Ovary (tissue), 7 donors: ENCODE measurements at regions not wholly inside any gene's neighbourhood (a gene's known extent, or its start where the extent isn't known, plus 50 kb on each side); places are given as distances from the start of the nearest gene placed in this dataset.

ENCODE experiments used
- DNase-seq, 5 donors: peaks; one replicate each; pipeline ENCODE4 v3.0.0-alpha.2; 2019 to 2020
- H3K27ac ChIP-seq, 2 donors: fragments of 200-600 bp; one replicate each; pipeline versions ENCODE4 v1.5.1 to v1.8.0; 2019 to 2022
- H3K27me3 ChIP-seq: fragments of 200-600 bp; one replicate; pipeline ENCODE4 v1.8.0; 2022
- H3K36me3 ChIP-seq: fragments of 200-600 bp; sonication (generic); one replicate; pipeline ENCODE4 v1.5.1; 2019
- H3K4me1 ChIP-seq: one replicate; pipeline ENCODE4 v1.8.1; 2013; ENCODE audit warnings: mild to moderate bottlenecking, moderate library complexity; ENCODE audit not compliant: insufficient read depth
- H3K4me3 ChIP-seq: fragments of 200-600 bp; sonication (generic); one replicate; pipeline ENCODE4 v1.5.1; 2017
- H3K9me3 ChIP-seq, 2 donors: fragments of 200-600 bp in 1 of 2; sonication (generic) in 1 of 2; one replicate each; pipeline versions ENCODE4 v1.5.1 to v1.8.1; 2013 to 2019; ENCODE audit warnings: mild to moderate bottlenecking in 1 of 2, moderate library complexity in 1 of 2
- CTCF ChIP-seq, 3 donors: fragments of 450-650 bp in 2 of 3; fragments of 200-600 bp in 1 of 3; IDR thresholded peaks; one replicate each; pipeline versions ENCODE4 v1.5.1 to v1.8.0; 2016 to 2022; ENCODE audit warnings: antibody characterized with exemption in 3 of 3, mild to moderate bottlenecking in 1 of 3
- EP300 ChIP-seq: sonication (generic); formaldehyde crosslinking; IDR thresholded peaks from one replicate; pipeline ENCODE4 v1.6.1; 2017; ENCODE audit warnings: antibody characterized with exemption
- POLR2A ChIP-seq: fragments of 450-650 bp; IDR thresholded peaks from one replicate; pipeline ENCODE4 v1.6.1; 2017; ENCODE audit warnings: antibody characterized with exemption, mild to moderate bottlenecking, moderate library complexity
- WGBS, 3 donors: extraction: QIAGEN DNeasy Blood & Tissue Kit in 1 of 3; methylation state at CpG; one replicate each; pipeline versions ENCODE4 v1.1.5 to v1.1.7; 2013 to 2017; 5-methylcytosine and 5-hydroxymethylcytosine counted together
- intact Hi-C, 4 donors: fragments of 100-400 bp; cut with DNase I; formaldehyde crosslinking; loops; one replicate each; pipeline versions ENCODE4 v1.11.0 to v1.15.1; 2022 to 2023
- donor health status: DM: no; HTN: no; CAD: no; lungs with moderate emphysema.
- donor health status: DM: no; HTN: no; CAD: no.
- donor health status: Bipolar disorder and iron deficiency.
- donor health status: DM: no; HTN: no; CAD: no.
- donor health status: DM: yes; HTN: yes; CAD: no.

GRCh38 chr15:93314245-93314644 lies 225.2 kb upstream of the RGMA start:
- intact Hi-C loops: no loop called here
- H3K4me1 ChIP-seq: peaks cover 4% of the 10 kb centered on the region
- no peak for DNase-seq
- no peak overlapping the region for H3K27ac ChIP-seq
- H3K4me3 ChIP-seq: no peak overlapping the region
- H3K27me3 ChIP-seq: no peaks in the 10 kb centered on the region
- no peak for TF ChIP-seq POLR2A
- TF ChIP-seq EP300: no peak
- no peak for TF ChIP-seq CTCF (IDR thresholded peaks at IDR 0.05)
- no peaks in the 10 kb centered on the region for H3K9me3 ChIP-seq
- WGBS, 3 donors: 91 to 94% (median 92%) methylated on average over 5 of the region's 5 CpGs
- H3K36me3 ChIP-seq: no peaks in the 10 kb centered on the region

- H3K9me3 ChIP-seq: no peaks in the 10 kb centered on the region
- 57 to 63% (median 60%) methylated on average over 7 of the region's 7 CpGs for WGBS, 3 donors
- H3K27ac ChIP-seq: no peak overlapping the region
- no peak for DNase-seq
- no peak for TF ChIP-seq EP300
- no peak for TF ChIP-seq CTCF (IDR thresholded peaks at IDR 0.05)
- no peak for TF ChIP-seq POLR2A
- H3K4me1 ChIP-seq: peaks cover 4% of the 10 kb centered on the region
- intact Hi-C loops: no loop called here
- H3K36me3 ChIP-seq: no peaks in the 10 kb centered on the region
- H3K27me3 ChIP-seq: no peaks in the 10 kb centered on the region
- no peak overlapping the region for H3K4me3 ChIP-seq
Observed at GRCh38 chr15:93312891-93313486, 224.0 kb upstream of the RGMA start.

DNA sequence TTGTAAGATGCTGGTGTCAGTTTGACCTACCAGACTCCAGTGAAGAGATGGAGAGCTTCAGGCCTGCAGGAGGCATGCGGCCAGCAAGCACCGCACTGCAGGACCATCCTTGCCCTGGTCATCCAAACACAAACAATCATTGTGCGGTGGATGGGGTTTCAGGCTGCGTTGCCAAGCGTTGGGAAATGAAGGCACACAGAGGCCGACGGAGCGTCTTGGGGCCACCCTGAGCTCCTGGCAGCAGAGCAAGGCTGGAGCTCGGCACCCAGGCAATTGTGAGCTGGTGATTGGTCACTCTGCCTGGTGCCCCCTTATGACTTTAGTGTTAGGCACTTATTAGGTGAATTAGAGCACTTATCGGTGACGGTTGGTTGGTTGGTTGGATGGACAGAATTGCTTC lies 222.6 kb upstream of the RGMA start:
- WGBS, 3 donors: 76 to 86% (median 80%) methylated on average over 11 of the region's 11 CpGs
- intact Hi-C loops: no loop called here
- Histone ChIP-seq H3K9me3 (no peaks in the 10 kb centered on the region), H3K27me3 (no peaks in the 10 kb centered on the region), H3K36me3 (no peaks in the 10 kb centered on the region), H3K4me3 (no peak overlapping the region), H3K4me1 (peaks cover 4% of the 10 kb centered on the region), H3K27ac (no peak overlapping the region)
- TF ChIP-seq CTCF (IDR thresholded peaks at IDR 0.05): no peak
- no peak for TF ChIP-seq POLR2A
- no peak for TF ChIP-seq EP300
- DNase-seq: no peak

GRCh38 chr15:93308026-93308690 lies 219.1 kb upstream of the RGMA start:
- no peaks in the 10 kb centered on the region for H3K36me3 ChIP-seq
- H3K4me1 ChIP-seq: peaks cover 3% of the 10 kb centered on the region
- TF ChIP-seq POLR2A (no peak), CTCF (IDR thresholded peaks at IDR 0.05) (no peak), EP300 (no peak)
- H3K9me3 ChIP-seq: no peaks in the 10 kb centered on the region
- no peak overlapping the region for H3K4me3 ChIP-seq
- intact Hi-C loops: no loop called here
- no peak overlapping the region for H3K27ac ChIP-seq
- DNase-seq: no peak
- H3K27me3 ChIP-seq: no peaks in the 10 kb centered on the region
- WGBS, 3 donors: 90 to 95% (median 92%) methylated on average over 16 of the region's 16 CpGs
